PC-9 (cell line): ENCODE measurements at regions not wholly inside any gene's neighbourhood (a gene's known extent, or its start where the extent isn't known, plus 50 kb on each side); places are given as distances from the start of the nearest gene placed in this dataset.
A peak's percentile ranks its signal among the peaks of the same experiment; 100 is the strongest.

Source experiments
- BruUV-seq: library from RNA; stranded (reverse); fragments of 400-500 nt; replicated peaks from 2 replicates; lab custom pipeline; 2021; lab: Mats Ljungman, UMichigan
- CTCF ChIA-PET: fragments of 300-600 bp; sonication (Branson Sonifier 250); formaldehyde crosslinking; loops from one replicate; lab custom pipeline; 2022; ENCODE audit warnings: antibody characterized with exemption; lab: Charles Lee
- POLR2A ChIA-PET: fragments of 300-600 bp; sonication (Branson Sonifier 250); formaldehyde crosslinking; loops from one replicate; lab custom pipeline; 2022; ENCODE audit warnings: antibody characterized with exemption; ENCODE audit not compliant: unreplicated experiment; lab: Charles Lee
- DNase-seq, 2 experiments: peaks; one replicate each; pipeline versions ENCODE4 v3.0.0 to v3.0.0-alpha.2; 2015 to 2022; ENCODE audit warnings: mixed read lengths in 1 of 2
- H2AFZ ChIP-seq: fragments of 200-600 bp; sonication (generic); 2 replicates; pipeline ENCODE4 v1.8.1; 2017; ENCODE audit warnings: antibody characterized with exemption
- H3F3A ChIP-seq: fragments of 200-600 bp; sonication (generic); 2 replicates; pipeline ENCODE4 v1.8.1; 2017; ENCODE audit warnings: antibody characterized with exemption, mild to moderate bottlenecking, low read depth; ENCODE audit not compliant: insufficient read depth
- H3K27ac ChIP-seq: fragments of 200-600 bp; sonication (generic); 2 replicates; pipeline ENCODE4 v1.6.1; 2016; ENCODE audit warnings: mixed run types
- H3K27me3 ChIP-seq: fragments of 200-600 bp; sonication (generic); 2 replicates; pipeline ENCODE4 v1.6.1; 2016; ENCODE audit warnings: low read depth, mixed run types; ENCODE audit not compliant: insufficient read depth
- H3K36me3 ChIP-seq: fragments of 200-600 bp; sonication (generic); 2 replicates; pipeline ENCODE4 v1.6.1; 2016; ENCODE audit warnings: low read depth, mixed run types
- H3K4me1 ChIP-seq: fragments of 200-600 bp; sonication (generic); replicated peaks from 2 replicates; pipeline ENCODE4 v1.6.1; 2016; ENCODE audit warnings: mixed run types; ENCODE audit not compliant: insufficient read depth
- H3K4me2 ChIP-seq: fragments of 200-600 bp; sonication (generic); 2 replicates; pipeline ENCODE4 v1.6.1; 2017; ENCODE audit warnings: mixed run types
- H3K4me3 ChIP-seq: fragments of 200-600 bp; sonication (generic); 2 replicates; pipeline ENCODE4 v1.6.1; 2016; ENCODE audit warnings: mixed run types
- H3K79me2 ChIP-seq: fragments of 200-600 bp; sonication (generic); 2 replicates; pipeline ENCODE4 v1.6.1; 2017; ENCODE audit warnings: low read depth, mixed run types
- H3K9me2 ChIP-seq: fragments of 200-600 bp; sonication (generic); 2 replicates; pipeline ENCODE4 v1.8.1; 2017; ENCODE audit warnings: mild to moderate bottlenecking; ENCODE audit not compliant: insufficient read depth
- H3K9me3 ChIP-seq: fragments of 200-600 bp; sonication (generic); 2 replicates; pipeline ENCODE4 v1.8.1; 2016; ENCODE audit warnings: low read depth; ENCODE audit not compliant: insufficient read depth
- H4K20me1 ChIP-seq: fragments of 200-600 bp; sonication (generic); 2 replicates; pipeline ENCODE4 v1.8.1; 2017; ENCODE audit not compliant: insufficient read depth
- EZH2 ChIP-seq: fragments of 200-600 bp; sonication (generic); IDR thresholded peaks from 2 replicates; pipeline ENCODE4 v1.8.0; 2017; ENCODE audit warnings: antibody characterized with exemption, low read depth
- intact Hi-C: fragments of 100-400 bp; cut with micrococcal nuclease; formaldehyde crosslinking; loops from one replicate; pipeline ENCODE4 v1.10.0; 2022; ENCODE audit not compliant: unreplicated experiment
- TF ChIP-seq, protein P1 (sequence below): fragments of 200-600 bp; sonication (generic); conservative IDR thresholded peaks from 2 replicates; pipeline ENCODE4 v1.6.1; 2017; ENCODE audit warnings: mixed run types, antibody characterized with exemption, mild to moderate bottlenecking, moderate library complexity

DNA sequence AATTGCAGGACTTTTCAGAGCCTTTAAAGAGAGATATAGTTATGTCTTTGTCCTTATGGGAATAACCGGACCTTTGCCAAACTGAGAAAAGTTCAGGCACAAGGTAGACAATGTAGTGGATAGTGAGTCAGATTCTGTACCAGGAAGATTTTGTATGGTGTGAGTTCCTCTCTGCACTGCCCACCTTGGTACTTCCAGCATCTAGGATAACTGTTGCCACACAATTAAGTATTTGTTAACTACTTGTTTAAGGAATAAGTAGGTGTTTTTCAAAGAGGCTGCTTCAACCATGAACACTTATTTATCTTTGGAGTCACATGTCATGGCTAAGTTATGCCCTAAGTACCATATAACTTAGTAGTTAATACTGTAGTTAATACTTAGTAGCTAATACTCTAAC, 131.8 kb upstream of the DOK5 start:
- no peak overlapping the region for H3K27ac ChIP-seq
- no peaks in the 10 kb centered on the region for H3K79me2 ChIP-seq
- no TSS peak for BruUV-seq
- no peaks in the 10 kb centered on the region for H3K36me3 ChIP-seq
- no peak overlapping the region for H3K4me2 ChIP-seq
- no peak overlapping the region for H2AFZ ChIP-seq
- no peak for DNase-seq
- peaks cover 7% of the 10 kb centered on the region; the same call in 1 of the 2 replicates for H3K9me3 ChIP-seq
- no peak overlapping the region for H3K4me3 ChIP-seq
- CTCF ChIA-PET = no interaction called here
- POLR2A ChIA-PET = no interaction called here
- no peaks in the 10 kb centered on the region for H3K27me3 ChIP-seq
- no peak for TF ChIP-seq EZH2
- TF ChIP-seq, protein P1, sequence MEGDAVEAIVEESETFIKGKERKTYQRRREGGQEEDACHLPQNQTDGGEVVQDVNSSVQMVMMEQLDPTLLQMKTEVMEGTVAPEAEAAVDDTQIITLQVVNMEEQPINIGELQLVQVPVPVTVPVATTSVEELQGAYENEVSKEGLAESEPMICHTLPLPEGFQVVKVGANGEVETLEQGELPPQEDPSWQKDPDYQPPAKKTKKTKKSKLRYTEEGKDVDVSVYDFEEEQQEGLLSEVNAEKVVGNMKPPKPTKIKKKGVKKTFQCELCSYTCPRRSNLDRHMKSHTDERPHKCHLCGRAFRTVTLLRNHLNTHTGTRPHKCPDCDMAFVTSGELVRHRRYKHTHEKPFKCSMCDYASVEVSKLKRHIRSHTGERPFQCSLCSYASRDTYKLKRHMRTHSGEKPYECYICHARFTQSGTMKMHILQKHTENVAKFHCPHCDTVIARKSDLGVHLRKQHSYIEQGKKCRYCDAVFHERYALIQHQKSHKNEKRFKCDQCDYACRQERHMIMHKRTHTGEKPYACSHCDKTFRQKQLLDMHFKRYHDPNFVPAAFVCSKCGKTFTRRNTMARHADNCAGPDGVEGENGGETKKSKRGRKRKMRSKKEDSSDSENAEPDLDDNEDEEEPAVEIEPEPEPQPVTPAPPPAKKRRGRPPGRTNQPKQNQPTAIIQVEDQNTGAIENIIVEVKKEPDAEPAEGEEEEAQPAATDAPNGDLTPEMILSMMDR = no peak
- peaks cover 13% of the 10 kb centered on the region; the same call in 1 of the 2 replicates for H3F3A ChIP-seq
- peaks cover 25% of the 10 kb centered on the region for H3K4me1 ChIP-seq
- intact Hi-C loops = no loop called here
- H3K9me2 ChIP-seq = no peaks in the 10 kb centered on the region
- H4K20me1 ChIP-seq = no peaks in the 10 kb centered on the region

DNA sequence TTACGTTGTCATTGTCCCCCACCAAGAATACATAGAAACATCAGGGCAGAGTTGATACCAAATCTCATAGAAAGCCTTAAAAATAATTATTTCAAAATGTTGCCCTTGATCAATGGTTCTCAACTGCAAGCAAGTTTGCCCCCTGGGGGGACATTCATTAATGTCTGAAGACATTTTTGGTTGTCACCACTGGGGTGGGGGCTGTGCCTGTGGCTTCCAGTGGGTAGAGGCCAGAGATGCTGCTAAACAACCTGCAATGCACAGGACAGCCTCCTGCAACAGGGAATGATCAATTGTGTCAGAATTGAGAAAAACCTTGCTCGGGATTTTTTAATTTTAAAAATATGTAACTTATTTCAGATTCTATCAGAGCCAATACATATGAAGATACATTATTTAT, 130.6 kb upstream of the DOK5 start:
- ChIA-PET POLR2A (no interaction called here), CTCF (no interaction called here)
- BruUV-seq = no TSS peak
- no peaks in the 10 kb centered on the region for H3K27me3 ChIP-seq
- H3K36me3 ChIP-seq = no peaks in the 10 kb centered on the region
- no peaks in the 10 kb centered on the region for H3K79me2 ChIP-seq
- H3K4me1 ChIP-seq = peaks cover 25% of the 10 kb centered on the region
- peaks cover 7% of the 10 kb centered on the region; the same call in 1 of the 2 replicates for H3K9me3 ChIP-seq
- H4K20me1 ChIP-seq = no peaks in the 10 kb centered on the region
- H3F3A ChIP-seq = peaks cover 13% of the 10 kb centered on the region; the same call in 1 of the 2 replicates
- no peak overlapping the region for H2AFZ ChIP-seq
- H3K4me2 ChIP-seq = peak overlapping the region; percentile 63
- DNase-seq = no peak
- no peak for TF ChIP-seq EZH2
- TF ChIP-seq, protein P1 = no peak
- H3K9me2 ChIP-seq = no peaks in the 10 kb centered on the region
- H3K4me3 ChIP-seq = no peak overlapping the region; the same call in 1 of the 2 replicates
- intact Hi-C loops = loop anchor here (1.0 kb wide), 1 partner anchor 78 kb away; no protein-coding TSS in a partner anchor
- peak overlapping the region; percentile 59 for H3K27ac ChIP-seq

DNA sequence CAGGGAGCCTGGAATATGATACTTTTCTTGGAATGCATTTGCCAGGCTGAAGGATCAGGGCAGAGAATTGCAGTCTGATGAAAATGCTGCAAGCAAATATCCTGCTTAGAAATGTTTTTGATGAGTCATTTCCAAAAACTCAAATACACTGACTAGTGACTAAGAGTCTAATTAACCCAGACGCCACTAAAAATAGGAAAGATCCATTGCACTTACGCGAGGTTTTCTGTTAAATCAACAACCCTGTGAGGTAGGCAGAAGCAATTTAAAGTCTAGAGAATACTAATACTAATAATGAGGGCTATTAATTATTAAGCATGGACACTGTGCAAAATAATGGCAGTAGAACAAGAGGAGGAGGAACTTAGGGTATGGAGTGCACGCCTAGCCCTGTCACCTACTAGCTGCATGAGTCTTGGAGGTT, 130.1 kb upstream of the DOK5 start:
- Histone ChIP-seq H3K4me1 (peaks cover 29% of the 10 kb centered on the region), H4K20me1 (no peaks in the 10 kb centered on the region), H3K36me3 (no peaks in the 10 kb centered on the region), H3K27ac (peak overlapping the region; percentile 59), H3F3A (peaks cover 13% of the 10 kb centered on the region; the same call in 1 of the 2 replicates), H3K27me3 (no peaks in the 10 kb centered on the region), H3K79me2 (no peaks in the 10 kb centered on the region), H3K9me3 (peaks cover 7% of the 10 kb centered on the region; the same call in 1 of the 2 replicates), H3K4me3 (peak overlapping the region; percentile 20; the same call in 1 of the 2 replicates), H3K4me2 (peak overlapping the region; percentile 63), H2AFZ (peak overlapping the region; percentile 44; the same call in 1 of the 2 replicates), H3K9me2 (no peaks in the 10 kb centered on the region)
- POLR2A ChIA-PET = no interaction called here
- intact Hi-C loops = loop anchor here (1.0 kb wide), 1 partner anchor 78 kb away; no protein-coding TSS in a partner anchor
- BruUV-seq = no TSS peak
- CTCF ChIA-PET = no interaction called here
- TF ChIP-seq, protein P1 = no peak
- TF ChIP-seq EZH2 = no peak
- peak; percentile 15 to 79 for DNase-seq
